Smooth muscle cell (in vitro differentiated cells): ENCODE measurements at regions not wholly inside any gene's neighbourhood (a gene's known extent, or its start where the extent isn't known, plus 50 kb on each side); places are given as distances from the start of the nearest gene placed in this dataset.

Source experiments
- DNase-seq: peaks from one replicate; lab custom pipeline; 2025; ENCODE audit not compliant: unreplicated experiment; lab: John Stamatoyannopoulos, UW
- H2AFZ ChIP-seq: fragments of 200-600 bp; sonication (generic); 2 replicates; pipeline ENCODE4 v1.6.0; 2016; ENCODE audit warnings: antibody characterized with exemption, low read depth, mild to moderate bottlenecking
- H3F3A ChIP-seq: fragments of 200-600 bp; sonication (generic); 2 replicates; pipeline ENCODE4 v1.6.0; 2017; ENCODE audit warnings: antibody characterized with exemption, low read depth
- H3K27ac ChIP-seq: fragments of 200-600 bp; sonication (generic); 2 replicates; pipeline ENCODE4 v1.5.1; 2016; ENCODE audit warnings: low read depth, mild to moderate bottlenecking
- H3K27me3 ChIP-seq: fragments of 200-600 bp; sonication (generic); 2 replicates; pipeline ENCODE4 v1.6.1; 2016; ENCODE audit warnings: low read depth, mild to moderate bottlenecking
- H3K36me3 ChIP-seq: fragments of 200-600 bp; sonication (generic); 2 replicates; pipeline ENCODE4 v1.5.1; 2016; ENCODE audit warnings: low read depth
- H3K4me1 ChIP-seq: fragments of 200-600 bp; sonication (generic); 2 replicates; pipeline ENCODE4 v1.5.1; 2016; ENCODE audit warnings: low read depth
- H3K4me2 ChIP-seq: fragments of 200-600 bp; sonication (generic); 2 replicates; pipeline ENCODE4 v1.6.0; 2016; ENCODE audit warnings: mild to moderate bottlenecking
- H3K4me3 ChIP-seq: fragments of 200-600 bp; sonication (generic); 2 replicates; pipeline ENCODE4 v1.5.1; 2016; ENCODE audit warnings: mild to moderate bottlenecking
- H3K79me2 ChIP-seq: fragments of 200-600 bp; sonication (generic); 2 replicates; pipeline ENCODE4 v1.6.0; 2016; ENCODE audit warnings: low read depth, mild to moderate bottlenecking
- H3K9ac ChIP-seq: fragments of 200-600 bp; sonication (generic); 2 replicates; pipeline ENCODE4 v1.6.0; 2016; ENCODE audit warnings: low read depth
- H3K9me3 ChIP-seq: fragments of 200-600 bp; sonication (generic); replicated peaks from 2 replicates; pipeline ENCODE4 v1.5.1; 2016; ENCODE audit warnings: low read depth
- H4K20me1 ChIP-seq: fragments of 200-600 bp; sonication (generic); 2 replicates; pipeline ENCODE4 v1.6.0; 2016; ENCODE audit warnings: low read depth
- WGBS: methylation state at CpG from one replicate; pipeline ENCODE4 v1.1.7; 2016; ENCODE audit warnings: low lambda C conversion rate; 5-methylcytosine and 5-hydroxymethylcytosine counted together
- TF ChIP-seq, protein P1 (sequence below): fragments of 200-600 bp; sonication (generic); IDR thresholded peaks from 2 replicates; pipeline ENCODE4 v1.5.1; 2017; ENCODE audit warnings: borderline replicate concordance, mild to moderate bottlenecking, antibody characterized with exemption; ENCODE audit not compliant: insufficient read depth, poor library complexity, severe bottlenecking

- WGBS: 81% methylated on average over 7 of the region's 7 CpGs
Observed at GRCh38 chr10:78251016-78251385, 217.3 kb downstream of the RPS24 start.

DNA sequence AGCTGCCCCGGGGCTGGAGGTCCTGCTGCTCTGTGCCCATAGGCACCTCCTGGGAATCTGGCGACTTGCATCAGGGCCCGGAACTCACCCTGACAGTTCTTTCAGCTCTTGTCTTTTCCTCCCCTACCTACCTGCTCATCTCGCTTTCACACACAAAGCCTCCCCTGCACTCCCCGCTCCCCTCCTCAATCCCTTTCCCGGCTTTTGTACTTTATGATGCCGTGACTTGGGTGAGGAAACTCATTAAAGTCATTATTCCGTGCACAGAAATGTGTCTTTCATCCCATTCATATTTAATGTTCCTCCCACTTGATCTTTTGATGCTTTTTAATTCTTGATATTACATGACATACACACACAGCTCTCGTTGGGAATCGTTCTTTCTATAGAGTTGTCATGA, 218.6 kb downstream of the RPS24 start:
- DNase-seq: no peak
- Histone ChIP-seq H3K4me3 (no peak overlapping the region), H3K9me3 (no peaks in the 10 kb centered on the region), H3F3A (peaks cover 11% of the 10 kb centered on the region), H3K27ac (no peak overlapping the region), H4K20me1 (no peaks in the 10 kb centered on the region), H3K79me2 (no peaks in the 10 kb centered on the region), H3K27me3 (no peaks in the 10 kb centered on the region), H3K4me1 (peaks cover 8% of the 10 kb centered on the region), H3K9ac (no peak overlapping the region), H3K36me3 (no peaks in the 10 kb centered on the region), H3K4me2 (no peak overlapping the region), H2AFZ (no peak overlapping the region)
- 97% methylated on average over 10 of the region's 10 CpGs for WGBS
- TF ChIP-seq, protein P1, sequence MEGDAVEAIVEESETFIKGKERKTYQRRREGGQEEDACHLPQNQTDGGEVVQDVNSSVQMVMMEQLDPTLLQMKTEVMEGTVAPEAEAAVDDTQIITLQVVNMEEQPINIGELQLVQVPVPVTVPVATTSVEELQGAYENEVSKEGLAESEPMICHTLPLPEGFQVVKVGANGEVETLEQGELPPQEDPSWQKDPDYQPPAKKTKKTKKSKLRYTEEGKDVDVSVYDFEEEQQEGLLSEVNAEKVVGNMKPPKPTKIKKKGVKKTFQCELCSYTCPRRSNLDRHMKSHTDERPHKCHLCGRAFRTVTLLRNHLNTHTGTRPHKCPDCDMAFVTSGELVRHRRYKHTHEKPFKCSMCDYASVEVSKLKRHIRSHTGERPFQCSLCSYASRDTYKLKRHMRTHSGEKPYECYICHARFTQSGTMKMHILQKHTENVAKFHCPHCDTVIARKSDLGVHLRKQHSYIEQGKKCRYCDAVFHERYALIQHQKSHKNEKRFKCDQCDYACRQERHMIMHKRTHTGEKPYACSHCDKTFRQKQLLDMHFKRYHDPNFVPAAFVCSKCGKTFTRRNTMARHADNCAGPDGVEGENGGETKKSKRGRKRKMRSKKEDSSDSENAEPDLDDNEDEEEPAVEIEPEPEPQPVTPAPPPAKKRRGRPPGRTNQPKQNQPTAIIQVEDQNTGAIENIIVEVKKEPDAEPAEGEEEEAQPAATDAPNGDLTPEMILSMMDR: no peak

More at GRCh38 chr10:78251016-78251385, 217.3 kb downstream of the RPS24 start:
- H3F3A ChIP-seq: peaks cover 11% of the 10 kb centered on the region
- DNase-seq: no peak
- peaks cover 8% of the 10 kb centered on the region for H3K4me1 ChIP-seq
- H3K36me3 ChIP-seq: no peaks in the 10 kb centered on the region
- TF ChIP-seq, protein P1: no peak
- no peak overlapping the region for H3K27ac ChIP-seq
- H3K79me2 ChIP-seq: no peaks in the 10 kb centered on the region
- H3K9ac ChIP-seq: no peak overlapping the region
- no peaks in the 10 kb centered on the region for H4K20me1 ChIP-seq
- no peak overlapping the region for H2AFZ ChIP-seq
- H3K4me3 ChIP-seq: no peak overlapping the region
- H3K4me2 ChIP-seq: no peak overlapping the region
- no peaks in the 10 kb centered on the region for H3K27me3 ChIP-seq
- no peaks in the 10 kb centered on the region for H3K9me3 ChIP-seq

- WGBS: 95% methylated on average over 9 of the region's 9 CpGs
- TF ChIP-seq, protein P1: no peak
- Histone ChIP-seq H3K36me3 (no peaks in the 10 kb centered on the region), H3K27ac (no peak overlapping the region), H3K79me2 (no peaks in the 10 kb centered on the region), H3K27me3 (no peaks in the 10 kb centered on the region), H3K4me3 (no peak overlapping the region), H2AFZ (no peak overlapping the region), H3K9me3 (no peaks in the 10 kb centered on the region), H3K4me2 (no peak overlapping the region), H3F3A (peaks cover 11% of the 10 kb centered on the region), H3K9ac (no peak overlapping the region), H4K20me1 (no peaks in the 10 kb centered on the region), H3K4me1 (peaks cover 8% of the 10 kb centered on the region)
- DNase-seq: no peak
Observed at GRCh38 chr10:78253063-78253853, 219.6 kb downstream of the RPS24 start.

GRCh38 chr10:78254013-78254412, 220.3 kb downstream of the RPS24 start:
- Histone ChIP-seq H3K4me3 (no peak overlapping the region), H3K4me1 (peaks cover 8% of the 10 kb centered on the region), H3F3A (peaks cover 11% of the 10 kb centered on the region), H3K4me2 (no peak overlapping the region), H3K36me3 (no peaks in the 10 kb centered on the region), H2AFZ (no peak overlapping the region), H3K9me3 (no peaks in the 10 kb centered on the region), H3K27ac (no peak overlapping the region), H3K9ac (no peak overlapping the region), H3K79me2 (no peaks in the 10 kb centered on the region), H4K20me1 (no peaks in the 10 kb centered on the region), H3K27me3 (no peaks in the 10 kb centered on the region)
- 92% methylated on average over 3 of the region's 3 CpGs for WGBS
- no peak for DNase-seq
- TF ChIP-seq, protein P1: no peak
